ENCODE measurements at regions not wholly inside any gene's neighbourhood (a gene's known extent, or its start where the extent isn't known, plus 50 kb on each side); places are given as distances from the start of the nearest gene placed in this dataset.
"Not testable (repeated sequence)": the region's sequence is repeated elsewhere in the genome, so short reads cannot be mapped to it uniquely, and the experiment has no call there.

- no peak overlapping the region for H3K4me3 ChIP-seq
- no peak for TF ChIP-seq POLR2A (IDR thresholded peaks at IDR 0.05)
- H3K4me1 ChIP-seq: no peaks in the 10 kb centered on the region
- WGBS, 5 donors: 84 to 90% (median 86%) methylated on average over 8 of the region's 8 CpGs
- no peak overlapping the region for H3K27ac ChIP-seq
- no peaks in the 10 kb centered on the region for H3K36me3 ChIP-seq
- DNase-seq: no peak
- H3K27me3 ChIP-seq (replicated peaks in 1 of 7): no peaks in the 10 kb centered on the region
- intact Hi-C loops (cut with DNase I; ENCODE audit: low total_unique reads): no loop called here
- H3K9me3 ChIP-seq: peaks cover 0 to 14% (median 0%) of the 10 kb centered on the region in 8 donors
These were observed 154.3 kb upstream of the IRS2 start for GRCh38 chr13:109940637-109941036.

GRCh38 chr13:109939838-109940237, 153.5 kb upstream of the IRS2 start:
- WGBS, 5 donors: 87 to 98% (median 91%) methylated on average over 10 of the region's 10 CpGs
- no peak overlapping the region for H3K27ac ChIP-seq
- no peaks in the 10 kb centered on the region for H3K27me3 ChIP-seq (replicated peaks in 1 of 7)
- no peaks in the 10 kb centered on the region for H3K4me1 ChIP-seq
- no peak overlapping the region for H3K4me3 ChIP-seq
- no peak for DNase-seq
- H3K9me3 ChIP-seq: peaks cover 0 to 10% (median 0%) of the 10 kb centered on the region in 8 donors
- H3K36me3 ChIP-seq: no peaks in the 10 kb centered on the region
- intact Hi-C loops (cut with DNase I; ENCODE audit: low total_unique reads): no loop called here
- TF ChIP-seq POLR2A (IDR thresholded peaks at IDR 0.05) (no peak), CTCF (IDR thresholded peaks at IDR 0.05 in 8 of 11, conservative IDR thresholded peaks at IDR 0.05 in 3 of 11) (no peak), POLR2AphosphoS5 (IDR thresholded peaks at IDR 0.05) (no peak)

GRCh38 chr13:109939180-109939579, 152.8 kb upstream of the IRS2 start:
- Histone ChIP-seq H3K27me3 (replicated peaks in 1 of 7) (no peaks in the 10 kb centered on the region), H3K4me3 (no peak overlapping the region), H3K4me1 (no peaks in the 10 kb centered on the region), H3K9me3 (peaks cover 0 to 14% (median 2%) of the 10 kb centered on the region in 8 donors), H3K36me3 (no peaks in the 10 kb centered on the region), H3K27ac (no peak overlapping the region)
- intact Hi-C loops (cut with DNase I; ENCODE audit: low total_unique reads): no loop called here
- no peak for TF ChIP-seq CTCF (IDR thresholded peaks at IDR 0.05 in 8 of 11, conservative IDR thresholded peaks at IDR 0.05 in 3 of 11)
- TF ChIP-seq POLR2AphosphoS5 (IDR thresholded peaks at IDR 0.05): no peak
- TF ChIP-seq POLR2A (IDR thresholded peaks at IDR 0.05): no peak
- 89 to 98% (median 94%) methylated on average over 2 of the region's 2 CpGs for WGBS, 5 donors
- no peak for DNase-seq

- 90 to 94% (median 91%) methylated on average over 10 of the region's 10 CpGs for WGBS, 5 donors
- no peaks in the 10 kb centered on the region for H3K36me3 ChIP-seq
- H3K9me3 ChIP-seq: peaks cover 0 to 14% (median 2%) of the 10 kb centered on the region in 8 donors
- TF ChIP-seq CTCF (IDR thresholded peaks at IDR 0.05 in 8 of 11, conservative IDR thresholded peaks at IDR 0.05 in 3 of 11) (no peak), POLR2A (IDR thresholded peaks at IDR 0.05) (no peak), POLR2AphosphoS5 (IDR thresholded peaks at IDR 0.05) (no peak)
- DNase-seq: no peak
- no peak overlapping the region for H3K27ac ChIP-seq
- intact Hi-C loops (cut with DNase I; ENCODE audit: low total_unique reads): no loop called here
- H3K4me3 ChIP-seq: no peak overlapping the region
- H3K27me3 ChIP-seq (replicated peaks in 1 of 7): no peaks in the 10 kb centered on the region
- no peaks in the 10 kb centered on the region for H3K4me1 ChIP-seq
These were observed 152.0 kb upstream of the IRS2 start for GRCh38 chr13:109938255-109938936.

- H3K27ac ChIP-seq; intact Hi-C loops (cut with DNase I; ENCODE audit: low total_unique reads); H3K4me3 ChIP-seq; DNase-seq; H3K36me3 ChIP-seq; H3K4me1 ChIP-seq; H3K27me3 ChIP-seq (replicated peaks in 1 of 7); H3K9me3 ChIP-seq: not testable (repeated sequence)
- WGBS, 5 donors: 91 to 96% (median 92%) methylated on average over 5 of the region's 5 CpGs
These were observed 148.1 kb upstream of the IRS2 start for GRCh38 chr13:109934520-109934919.
